HCT116 (cell line): ENCODE measurements at regions not wholly inside any gene's neighbourhood (a gene's known extent, or its start where the extent isn't known, plus 50 kb on each side); places are given as distances from the start of the nearest gene placed in this dataset.

Experiments
- ATAC-seq: fragments of 200-7000 bp; cut with Tn5 transposase; 2 replicates; pipeline ENCODE4 v1.9.1; 2020; ENCODE audit warnings: mild to moderate bottlenecking, moderate library complexity
- BruUV-seq: library from RNA; stranded (reverse); fragments of 400-500 nt; replicated peaks from 2 replicates; lab custom pipeline; 2021; lab: Mats Ljungman, UMichigan
- CTCF ChIA-PET: fragments of 300-600 bp; sonication (Branson Sonifier 250); formaldehyde crosslinking; loops from one replicate; lab custom pipeline; 2021; ENCODE audit warnings: antibody characterized with exemption; lab: Charles Lee
- POLR2A ChIA-PET: fragments of 300-600, 350-600 bp; sonication (Branson Sonifier 250); formaldehyde crosslinking; loops from one replicate; lab custom pipeline; 2021; ENCODE audit warnings: antibody characterized with exemption; lab: Charles Lee
- RAD21 ChIA-PET, 2 experiments: fragments of 300-600 bp; sonication (Branson Sonifier 250); formaldehyde crosslinking; loops; one replicate each; lab custom pipeline; 2023; ENCODE audit warnings: low total read pairs in 2 of 2; ENCODE audit not compliant: uncharacterized antibody in 2 of 2, unreplicated experiment in 2 of 2, low non-redundant PET in 1 of 2; lab: Charles Lee
- DNase-seq: peaks from one replicate; pipeline ENCODE4 v3.0.0-alpha.2; 2010; ENCODE audit warnings: low read depth, low spot score
- H2AFZ ChIP-seq: fragments of 200-600 bp; shearing (Covaris generic), sonication (generic); 2 replicates; pipeline ENCODE4 v1.6.1; 2017; ENCODE audit warnings: low read depth, mixed run types, mixed read lengths, antibody characterized with exemption, low read length; ENCODE audit not compliant: poor library complexity, severe bottlenecking
- H3K27ac ChIP-seq: 2 replicates; pipeline ENCODE4 v1.5.1; 2012; ENCODE audit warnings: low read depth, low read length
- H3K27me3 ChIP-seq: fragments of 200-600 bp; sonication (generic); 2 replicates; pipeline ENCODE4 v1.6.1; 2016; ENCODE audit warnings: mixed run types, low read length, mixed read lengths; ENCODE audit not compliant: insufficient read depth
- H3K36me3 ChIP-seq, 2 experiments: fragments of 200-500 bp in 1 of 2; fragments of 200-600 bp in 1 of 2; sonication (Bioruptor generic) in 1 of 2; sonication (generic) in 1 of 2; 2 replicates each; pipeline versions ENCODE4 v1.5.1 to v1.6.1; 2014 to 2016; ENCODE audit warnings: low read length in 2 of 2, inconsistent platforms in 1 of 2, mixed read lengths in 1 of 2, mixed run types in 1 of 2; ENCODE audit not compliant: insufficient read depth in 2 of 2, control insufficient read depth in 1 of 2
- H3K4me1 ChIP-seq, 2 experiments: fragments of 200-600 bp in 1 of 2; sonication (generic) in 1 of 2; 2 replicates each; pipeline versions ENCODE4 v1.5.1 to v1.6.1; 2012 to 2017; ENCODE audit warnings: low read length in 2 of 2, inconsistent platforms in 1 of 2, mild to moderate bottlenecking in 1 of 2, mixed read lengths in 1 of 2, mixed run types in 1 of 2, moderate library complexity in 1 of 2; ENCODE audit not compliant: insufficient read depth in 2 of 2, control insufficient read depth in 1 of 2
- H3K4me2 ChIP-seq: fragments of 200-600 bp; sonication (generic); 2 replicates; pipeline ENCODE4 v1.6.1; 2017; ENCODE audit warnings: mixed run types, low read length, mixed read lengths
- H3K4me3 ChIP-seq, 2 experiments: fragments of 200-600 bp in 1 of 2; sonication (generic) in 1 of 2; replicated peaks in 1 of 2; 2 replicates each; pipeline ENCODE4 v1.5.1; 2011 to 2016; ENCODE audit warnings: low read length in 2 of 2, control low read depth in 1 of 2, low read depth in 1 of 2, mild to moderate bottlenecking in 1 of 2, mixed read lengths in 1 of 2, mixed run types in 1 of 2
- H3K79me2 ChIP-seq: fragments of 200-600 bp; sonication (generic); 2 replicates; pipeline ENCODE4 v1.6.1; 2017; ENCODE audit warnings: mild to moderate bottlenecking, mixed run types, low read length, moderate library complexity, mixed read lengths; ENCODE audit not compliant: insufficient read depth
- H3K9ac ChIP-seq: fragments of 200-600 bp; sonication (generic); 2 replicates; pipeline ENCODE4 v1.6.1; 2016; ENCODE audit warnings: low read length, mixed read lengths
- H3K9me2 ChIP-seq: fragments of 200-600 bp; sonication (generic), shearing (Covaris generic); 2 replicates; pipeline ENCODE4 v1.6.1; 2017; ENCODE audit warnings: mixed run types, mild to moderate bottlenecking, moderate library complexity; ENCODE audit not compliant: insufficient read depth
- H3K9me3 ChIP-seq, 2 experiments: fragments of 200-500 bp in 1 of 2; fragments of 200-600 bp in 1 of 2; sonication (Bioruptor generic) in 1 of 2; sonication (generic) in 1 of 2; 2 replicates each; pipeline ENCODE4 v1.6.1; 2014 to 2017; ENCODE audit warnings: low read length in 2 of 2, mixed read lengths in 2 of 2, inconsistent platforms in 1 of 2, low read depth in 1 of 2, mild to moderate bottlenecking in 1 of 2, mixed run types in 1 of 2, moderate library complexity in 1 of 2; ENCODE audit not compliant: control insufficient read depth in 1 of 2, insufficient read depth in 1 of 2
- H4K20me1 ChIP-seq: fragments of 200-600 bp; sonication (generic), shearing (Covaris generic); 2 replicates; pipeline ENCODE4 v1.6.1; 2017; ENCODE audit warnings: mixed run types, mild to moderate bottlenecking, moderate library complexity; ENCODE audit not compliant: insufficient read depth
- CTCF ChIP-seq, 3 experiments: fragments of 200-600 bp in 1 of 3; sonication (generic) in 1 of 3; IDR thresholded peaks in 2 of 3; conservative IDR thresholded peaks in 1 of 3; 2 replicates each; pipeline ENCODE4 v1.5.1; 2012 to 2017; ENCODE audit warnings: low read depth in 2 of 3, low read length in 2 of 3, antibody characterized with exemption in 1 of 3, borderline replicate concordance in 1 of 3, control low read depth in 1 of 3, mild to moderate bottlenecking in 1 of 3, mixed read lengths in 1 of 3, mixed run types in 1 of 3, moderate library complexity in 1 of 3; ENCODE audit not compliant: insufficient read depth in 1 of 3
- EZH2 ChIP-seq: fragments of 200-600 bp; sonication (generic); IDR thresholded peaks from 2 replicates; pipeline ENCODE4 v1.6.1; 2017; ENCODE audit warnings: antibody characterized with exemption, mixed run types
- MAX ChIP-seq: IDR thresholded peaks from 2 replicates; pipeline ENCODE4 v1.6.1; 2012
- POLR2AphosphoS5 ChIP-seq: IDR thresholded peaks from 2 replicates; pipeline ENCODE4 v1.6.1; 2011; ENCODE audit warnings: mild to moderate bottlenecking, low read depth, low read length, moderate library complexity
- RAD21 ChIP-seq: IDR thresholded peaks from 2 replicates; pipeline ENCODE4 v1.6.1; 2012; ENCODE audit warnings: low read depth, mild to moderate bottlenecking
- REST ChIP-seq: IDR thresholded peaks from 2 replicates; pipeline ENCODE4 v1.6.1; 2012; ENCODE audit warnings: low read depth
- SP1 ChIP-seq: IDR thresholded peaks from 2 replicates; pipeline ENCODE4 v1.6.1; 2012; ENCODE audit warnings: low read depth
- TCF7L2 ChIP-seq: IDR thresholded peaks from 2 replicates; pipeline ENCODE4 v1.7.0; 2011; ENCODE audit warnings: borderline replicate concordance, inconsistent platforms; ENCODE audit not compliant: insufficient read depth, insufficient read length; ENCODE audit errors: extremely low read depth
- ZNF274 ChIP-seq: fragments of 200-500 bp; sonication (Bioruptor generic); IDR thresholded peaks from 2 replicates; pipeline ENCODE4 v1.6.1; 2014; ENCODE audit warnings: mild to moderate bottlenecking, low read depth, low read length, inconsistent platforms
- intact Hi-C: fragments of 100-400 bp; cut with micrococcal nuclease; formaldehyde crosslinking; loops from 2 replicates; pipeline ENCODE4 v1.10.0; 2022

- no peaks in the 10 kb centered on the region for H4K20me1 ChIP-seq
- ChIA-PET RAD21 (no interaction called here), POLR2A (no interaction called here), CTCF (no interaction called here)
- no TSS peak for BruUV-seq
- no peaks in the 10 kb centered on the region for H3K27me3 ChIP-seq
- no peak overlapping the region for H3K4me2 ChIP-seq
- ATAC-seq: no peak
- intact Hi-C loops: no loop called here
- TF ChIP-seq TCF7L2 (no peak), CTCF (IDR thresholded peaks at IDR 0.05 in 2 of 3, conservative IDR thresholded peaks at IDR 0.05 in 1 of 3; ENCODE audit: borderline replicate concordance in 1 of 3, insufficient read depth in 1 of 3, low read depth in 2 of 3, low read length in 2 of 3) (no peak)
- TF ChIP-seq, all 23 proteins: peak for 0
- no peaks in the 10 kb centered on the region for H3K4me1 ChIP-seq
- H3K4me3 ChIP-seq: no peak overlapping the region
- no peak overlapping the region for H3K9ac ChIP-seq
- no peaks in the 10 kb centered on the region for H3K79me2 ChIP-seq
- H3K9me3 ChIP-seq: no peaks in the 10 kb centered on the region
- no peak overlapping the region for H2AFZ ChIP-seq
- DNase-seq: no peak
- no peak overlapping the region for H3K27ac ChIP-seq
- H3K36me3 ChIP-seq: no peaks in the 10 kb centered on the region
- no peaks in the 10 kb centered on the region for H3K9me2 ChIP-seq
Measured at GRCh38 chr2:118363604-118364003, 275.3 kb downstream of the INSIG2 start.

GRCh38 chr2:118356051-118356450 is 267.8 kb downstream of the INSIG2 start:
- no peaks in the 10 kb centered on the region for H3K79me2 ChIP-seq
- intact Hi-C loops: no loop called here
- H3K36me3 ChIP-seq: no peaks in the 10 kb centered on the region
- H3K27ac ChIP-seq: no peak overlapping the region
- no peak for ATAC-seq
- no peaks in the 10 kb centered on the region for H3K27me3 ChIP-seq
- H3K9me3 ChIP-seq: no peaks in the 10 kb centered on the region
- no peaks in the 10 kb centered on the region for H3K9me2 ChIP-seq
- no peak overlapping the region for H3K4me3 ChIP-seq
- no peak for DNase-seq
- no peaks in the 10 kb centered on the region for H4K20me1 ChIP-seq
- BruUV-seq: no TSS peak
- H2AFZ ChIP-seq: no peak overlapping the region
- ChIA-PET CTCF (no interaction called here), RAD21 (interaction anchor here in 1 of 2 experiments (0.7 kb wide), 1 partner anchor 270 kb away, joined by 3 read pairs; no protein-coding TSS in a partner anchor), POLR2A (no interaction called here)
- no peak overlapping the region for H3K4me2 ChIP-seq
- H3K4me1 ChIP-seq: no peaks in the 10 kb centered on the region
- no peak overlapping the region for H3K9ac ChIP-seq
- TF ChIP-seq EZH2: no peak
- TF ChIP-seq SP1: no peak
- TF ChIP-seq MAX: no peak
- TF ChIP-seq TCF7L2: no peak
- no peak for TF ChIP-seq RAD21
- no peak for TF ChIP-seq REST
- TF ChIP-seq CTCF (IDR thresholded peaks at IDR 0.05 in 2 of 3, conservative IDR thresholded peaks at IDR 0.05 in 1 of 3; ENCODE audit: borderline replicate concordance in 1 of 3, insufficient read depth in 1 of 3, low read depth in 2 of 3, low read length in 2 of 3): no peak
- no peak for TF ChIP-seq POLR2AphosphoS5
- TF ChIP-seq ZNF274: no peak
